Heart left ventricle (tissue), 16 donors: ENCODE measurements at regions not wholly inside any gene's neighbourhood (a gene's known extent, or its start where the extent isn't known, plus 50 kb on each side); places are given as distances from the start of the nearest gene placed in this dataset.

Experiments used
- ATAC-seq, 4 donors: fragments of 200-7000 bp; cut with Tn5 transposase; one replicate each; pipeline ENCODE4 v1.9.1; 2020 to 2022; ENCODE audit warnings: moderate library complexity in 4 of 4, mild to moderate bottlenecking in 3 of 4, moderate number of reproducible peaks in 1 of 4
- DNase-seq, 5 donors: peaks; one replicate each; pipeline ENCODE4 v3.0.0-alpha.2; 2020
- H3K27ac ChIP-seq, 12 donors: fragments of 200-600 bp; sonication (generic) in 4 of 12; one replicate each; pipeline versions ENCODE4 v1.5.0 to v1.8.0; 2016 to 2022; ENCODE audit warnings: mild to moderate bottlenecking in 2 of 12
- H3K27me3 ChIP-seq, 9 donors: fragments of 200-600 bp; sonication (generic) in 2 of 9; one replicate each; pipeline versions ENCODE4 v1.5.1 to v1.8.0; 2016 to 2022; ENCODE audit warnings: mild to moderate bottlenecking in 3 of 9
- H3K36me3 ChIP-seq, 9 donors: fragments of 200-600 bp; sonication (generic) in 2 of 9; one replicate each; pipeline versions ENCODE4 v1.5.0 to v1.8.0; 2018 to 2022; ENCODE audit warnings: mild to moderate bottlenecking in 2 of 9
- H3K4me1 ChIP-seq, 12 donors: fragments of 200-600 bp; sonication (generic) in 4 of 12; one replicate each; pipeline versions ENCODE4 v1.5.0 to v1.8.0; 2016 to 2022; ENCODE audit warnings: mild to moderate bottlenecking in 3 of 12
- H3K4me3 ChIP-seq, 12 donors: fragments of 200-600 bp; sonication (generic) in 4 of 12; one replicate each; pipeline versions ENCODE4 v1.5.0 to v1.8.0; 2017 to 2022; ENCODE audit warnings: mild to moderate bottlenecking in 9 of 12, moderate library complexity in 4 of 12
- H3K9me3 ChIP-seq, 12 donors: fragments of 200-600 bp; sonication (generic) in 4 of 12; one replicate each; pipeline versions ENCODE4 v1.5.0 to v1.8.0; 2016 to 2022; ENCODE audit warnings: mild to moderate bottlenecking in 1 of 12
- CTCF ChIP-seq, 12 donors: fragments of 200-600 bp; sonication (generic) in 4 of 12; IDR thresholded peaks; one replicate each; pipeline versions ENCODE4 v1.5.0 to v1.8.0; 2018 to 2022; ENCODE audit warnings: antibody characterized with exemption in 12 of 12, mild to moderate bottlenecking in 5 of 12
- POLR2A ChIP-seq, 2 donors: fragments of 450-650 bp; IDR thresholded peaks; one replicate each; pipeline ENCODE4 v1.6.1; 2017; ENCODE audit warnings: antibody characterized with exemption in 2 of 2, mild to moderate bottlenecking in 2 of 2, moderate library complexity in 2 of 2
- WGBS, 4 donors: extraction: QIAGEN DNeasy Blood & Tissue Kit in 2 of 4; methylation state at CpG; one replicate each; pipeline versions ENCODE4 v1.1.5 to v1.1.7; 2013 to 2018; 5-methylcytosine and 5-hydroxymethylcytosine counted together
- intact Hi-C, 10 donors: fragments of 100-400 bp; cut with DNase I; formaldehyde crosslinking; loops; one replicate each; pipeline versions ENCODE4 v1.11.1 to v1.14.2; 2022
- donor health status: ischemic (EF 13 %, LVEDD 7.1; RV severe dilation, severe dysfunction).
- donor health status: healthy with polysubstance abuse.
- donor health status: DM: no; HTN: yes; CAD: no.
- donor health status: DM: no; HTN: no; CAD: no.
- donor health status: ischemic (EF 25% LVEDD 6.9; RV normal size, moderate dysfunction).
- donor health status: ischemic (EF 25% LVEDD 5.7; RV mildly dilated, moderate dysfunction).
- donor health status: healthy.
- donor health status: DM: yes; HTN: yes; CAD: no.
- donor health status: ischemic (EF 35%, LVEDD 5.7; RV mildly dilated, moderate dysfunction).
- donor health status: nonischemic (EF 11% LVEDD 7.7; RV severe dilation, severe dysfunction).
- donor health status: DM: yes; HTN: yes; CAD: no.
- donor health status: PGD.
- donor health status: ischemic (EF 29% LVEDD 5.4; RV normal size, mild dysfunction).
- donor health status: nonischemic (EF 23%, LVEDD 6.1; RV moderate dilation, normal function).

- Histone ChIP-seq H3K9me3 (no peaks in the 10 kb centered on the region), H3K4me3 (no peak overlapping the region), H3K4me1 (no peaks in the 10 kb centered on the region), H3K27me3 (peaks cover 0 to 6% (median 0%) of the 10 kb centered on the region in 9 donors), H3K36me3 (no peaks in the 10 kb centered on the region), H3K27ac (no peak overlapping the region)
- no peak for ATAC-seq
- TF ChIP-seq CTCF (IDR thresholded peaks at IDR 0.05) (no peak), POLR2A (IDR thresholded peaks at IDR 0.05) (no peak)
- 59 to 66% (median 61%) methylated on average over 2 of the region's 2 CpGs for WGBS, 4 donors
- intact Hi-C loops = loop anchor here in 1 of 10 donors (5.0 kb wide), 1 partner anchor 255 kb away; no protein-coding TSS in a partner anchor
- DNase-seq = no peak
Observed at GRCh38 chr4:11152684-11153083, 276.0 kb downstream of the HS3ST1 start.

GRCh38 chr4:11151500-11151899 is 277.2 kb downstream of the HS3ST1 start:
- Histone ChIP-seq H3K4me1 (no peaks in the 10 kb centered on the region), H3K9me3 (no peaks in the 10 kb centered on the region), H3K4me3 (no peak overlapping the region), H3K27me3 (peaks cover 0 to 6% (median 0%) of the 10 kb centered on the region in 9 donors), H3K36me3 (no peaks in the 10 kb centered on the region), H3K27ac (no peak overlapping the region)
- WGBS, 4 donors = 88 to 97% (median 91%) methylated on average over 5 of the region's 5 CpGs
- intact Hi-C loops = loop anchor here in 1 of 10 donors (5.0 kb wide), 1 partner anchor 254 kb away; no protein-coding TSS in a partner anchor
- DNase-seq (no peak), ATAC-seq (no peak)
- TF ChIP-seq CTCF (IDR thresholded peaks at IDR 0.05) (no peak), POLR2A (IDR thresholded peaks at IDR 0.05) (no peak)

GRCh38 chr4:11149612-11150259 is 279.0 kb downstream of the HS3ST1 start:
- ATAC-seq (no peak), DNase-seq (no peak)
- intact Hi-C loops = loop anchor here in 1 of 10 donors (5.0 kb wide), 1 partner anchor 252 kb away; no protein-coding TSS in a partner anchor
- Histone ChIP-seq H3K36me3 (no peaks in the 10 kb centered on the region), H3K27me3 (peaks cover 0 to 6% (median 0%) of the 10 kb centered on the region in 9 donors), H3K9me3 (no peaks in the 10 kb centered on the region), H3K4me3 (no peak overlapping the region), H3K4me1 (no peaks in the 10 kb centered on the region), H3K27ac (no peak overlapping the region)
- WGBS, 4 donors = 77 to 91% (median 85%) methylated on average over 4 of the region's 4 CpGs
- TF ChIP-seq CTCF (IDR thresholded peaks at IDR 0.05) (no peak), POLR2A (IDR thresholded peaks at IDR 0.05) (no peak)

GRCh38 chr4:11139871-11140270 is 288.8 kb downstream of the HS3ST1 start:
- DNase-seq = no peak
- no peak for ATAC-seq
- H3K27me3 ChIP-seq = no peaks in the 10 kb centered on the region
- no peak overlapping the region for H3K27ac ChIP-seq
- no peaks in the 10 kb centered on the region for H3K9me3 ChIP-seq
- intact Hi-C loops = no loop called here
- WGBS, 4 donors = 38 to 85% (median 83%) methylated on average over 1 of the region's 1 CpG
- H3K4me3 ChIP-seq = no peak overlapping the region
- no peaks in the 10 kb centered on the region for H3K4me1 ChIP-seq
- TF ChIP-seq POLR2A (IDR thresholded peaks at IDR 0.05) (no peak), CTCF (IDR thresholded peaks at IDR 0.05) (no peak)
- no peaks in the 10 kb centered on the region for H3K36me3 ChIP-seq
